ENCODE measurements at regions not wholly inside any gene's neighbourhood (a gene's known extent, or its start where the extent isn't known, plus 50 kb on each side); places are given as distances from the start of the nearest gene placed in this dataset.
"Not testable (repeated sequence)": the region's sequence is repeated elsewhere in the genome, so short reads cannot be mapped to it uniquely, and the experiment has no call there.

DNA sequence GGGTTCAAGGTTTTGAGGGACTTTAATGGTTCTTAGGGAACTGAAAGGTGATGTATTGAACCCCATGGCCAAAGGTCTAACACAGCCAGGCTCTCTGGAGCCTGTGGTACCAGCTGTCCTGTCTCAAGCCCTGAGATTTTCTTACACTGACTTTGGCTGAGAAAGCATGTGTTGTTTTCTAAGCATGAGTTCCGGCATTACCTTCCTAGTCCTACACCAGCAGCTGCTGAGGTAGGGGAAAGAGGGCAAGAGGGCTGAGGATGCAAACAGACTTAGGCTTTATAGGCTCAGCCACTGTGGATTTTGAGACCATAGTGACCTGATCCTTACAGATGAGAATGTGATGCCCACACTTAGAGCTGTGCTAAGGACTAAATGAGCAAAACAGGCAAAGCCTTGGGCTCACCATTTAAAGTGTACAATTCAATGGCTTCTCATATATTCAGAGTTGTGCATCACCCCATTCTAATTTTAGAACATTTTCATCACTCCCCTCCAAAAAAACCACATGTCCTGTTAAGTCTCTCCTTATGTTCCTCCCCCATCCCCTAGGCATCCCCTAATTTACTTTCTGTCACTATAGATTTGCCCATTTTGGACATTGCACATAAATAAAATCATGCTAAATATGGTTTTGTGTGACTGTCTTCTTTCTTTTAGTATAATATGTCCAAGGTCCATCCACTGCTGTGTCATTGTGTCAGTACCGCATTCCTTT, 99.7 kb upstream of the OTOS start:
- no peak for DNase-seq (ENCODE audit: low read depth)

DNA sequence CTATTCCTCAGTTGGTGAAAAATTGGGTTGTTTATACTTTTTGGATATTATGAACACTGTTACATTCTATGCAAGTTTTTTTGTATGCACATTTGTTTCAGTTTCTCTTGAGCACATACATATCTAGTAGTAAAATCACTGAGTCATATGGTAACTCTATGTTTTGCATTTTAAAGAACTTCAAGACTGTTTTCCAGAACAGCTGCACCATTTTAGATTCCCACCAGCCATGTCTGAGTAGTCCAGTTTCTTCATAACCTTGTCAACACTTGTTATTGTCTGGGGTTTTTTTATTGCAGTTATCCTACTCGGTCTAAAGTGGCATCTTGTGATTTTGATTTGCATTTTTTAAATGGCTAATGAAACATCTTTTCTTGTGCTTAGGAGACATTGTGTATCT, 100.3 kb upstream of the OTOS start:
- no peak for DNase-seq (ENCODE audit: low read depth)

DNA sequence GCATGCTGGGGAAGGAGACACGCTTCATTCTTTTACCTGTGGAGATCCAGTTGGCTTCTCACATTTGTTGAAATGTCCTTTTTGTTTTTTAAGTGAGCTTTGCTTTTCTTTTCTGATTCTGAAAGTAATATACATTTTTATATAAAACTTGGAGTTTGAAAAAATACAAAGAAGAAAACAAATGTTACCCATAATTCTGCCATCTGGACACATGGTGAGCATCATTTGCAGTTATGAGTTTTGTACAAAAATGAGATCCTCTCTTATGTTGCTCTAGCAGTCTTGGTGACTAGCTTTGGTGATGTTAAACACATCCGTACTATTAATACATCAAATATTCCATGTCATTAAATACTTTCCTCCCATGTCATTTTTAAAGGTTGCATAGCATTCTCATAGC, 101.1 kb upstream of the OTOS start:
- DNase-seq (ENCODE audit: low read depth) = no peak

DNA sequence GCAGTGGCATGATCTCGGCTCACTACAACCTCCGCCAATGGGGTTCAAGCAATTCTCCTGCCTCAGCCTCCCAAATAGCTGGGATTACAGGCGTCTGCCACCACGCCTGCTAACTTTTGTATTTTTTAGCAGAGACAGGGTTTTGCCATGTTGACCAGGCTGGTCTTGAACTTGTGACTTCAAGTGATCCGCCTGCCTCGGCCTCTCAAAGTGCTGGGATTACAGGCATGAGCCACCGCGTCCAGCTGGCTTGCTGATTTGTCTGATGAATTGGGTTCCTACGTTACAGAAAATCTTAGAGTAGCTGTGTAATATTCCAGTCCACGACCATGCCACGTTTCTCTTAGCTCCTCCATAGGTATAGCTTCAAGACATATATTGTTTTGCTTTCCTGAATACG, 102.6 kb upstream of the OTOS start:
- DNase-seq (ENCODE audit: low read depth) = not testable (repeated sequence)

DNA sequence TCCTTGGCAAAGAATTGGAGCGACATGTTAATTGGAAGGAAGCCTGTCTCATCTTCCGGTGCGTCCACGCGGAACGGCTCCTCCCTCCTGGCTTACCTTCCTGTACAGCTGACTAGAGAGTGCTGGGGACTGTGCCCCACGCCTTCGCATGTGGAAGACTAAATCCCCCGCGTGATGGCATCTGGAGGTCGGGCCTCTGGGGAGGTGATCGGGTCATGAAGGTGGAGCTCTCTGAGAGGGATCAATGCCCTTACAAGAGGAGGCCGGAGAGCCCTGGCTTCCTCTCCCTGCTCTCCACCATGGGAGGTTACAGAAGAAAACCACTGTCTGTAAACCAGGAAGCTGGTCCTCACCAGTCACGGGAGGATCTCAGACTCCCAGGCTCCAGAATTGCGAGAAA, 104.1 kb upstream of the OTOS start:
- no peak for DNase-seq (ENCODE audit: low read depth)

DNA sequence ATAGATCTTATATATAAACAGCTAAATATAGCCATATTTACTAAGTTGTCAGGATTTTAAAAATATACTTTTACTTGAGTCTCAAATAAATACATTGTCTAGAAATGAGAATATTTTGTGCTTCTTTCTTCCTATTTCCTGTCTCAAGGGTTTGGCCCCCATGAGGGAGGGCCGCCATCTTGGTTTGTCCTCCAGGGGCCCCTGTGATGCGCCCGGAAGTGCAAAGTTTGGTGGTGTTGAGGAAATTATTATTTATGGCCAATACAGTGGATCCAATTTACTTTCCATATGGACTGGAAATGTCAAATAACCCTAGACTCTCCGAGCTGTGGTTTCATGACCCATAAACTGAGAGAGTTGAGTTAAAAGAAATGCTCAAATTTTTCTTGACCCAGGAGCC, 104.7 kb upstream of the OTOS start:
- no peak for DNase-seq (ENCODE audit: low read depth)

DNA sequence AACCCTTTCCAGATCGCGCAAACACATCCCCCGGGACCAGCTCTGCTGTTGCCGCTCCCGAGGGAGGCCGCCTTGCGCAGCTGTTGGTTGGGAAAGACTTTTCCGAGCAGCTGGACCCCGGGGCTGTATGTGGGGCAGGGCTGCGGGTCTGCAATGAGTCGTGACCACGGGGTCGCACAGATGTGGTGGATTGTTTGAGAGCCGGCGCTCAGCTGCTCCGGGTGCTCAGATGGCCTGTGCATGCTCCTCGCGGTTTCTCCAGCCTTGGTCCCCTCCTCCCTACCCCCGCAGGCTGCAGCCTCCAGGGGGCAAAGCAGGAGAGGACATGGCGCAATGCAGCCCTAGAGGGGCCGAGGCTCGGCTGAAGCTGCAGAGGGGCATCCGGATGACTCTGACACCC, 105.2 kb upstream of the OTOS start:
- DNase-seq (ENCODE audit: low read depth) = no peak

DNA sequence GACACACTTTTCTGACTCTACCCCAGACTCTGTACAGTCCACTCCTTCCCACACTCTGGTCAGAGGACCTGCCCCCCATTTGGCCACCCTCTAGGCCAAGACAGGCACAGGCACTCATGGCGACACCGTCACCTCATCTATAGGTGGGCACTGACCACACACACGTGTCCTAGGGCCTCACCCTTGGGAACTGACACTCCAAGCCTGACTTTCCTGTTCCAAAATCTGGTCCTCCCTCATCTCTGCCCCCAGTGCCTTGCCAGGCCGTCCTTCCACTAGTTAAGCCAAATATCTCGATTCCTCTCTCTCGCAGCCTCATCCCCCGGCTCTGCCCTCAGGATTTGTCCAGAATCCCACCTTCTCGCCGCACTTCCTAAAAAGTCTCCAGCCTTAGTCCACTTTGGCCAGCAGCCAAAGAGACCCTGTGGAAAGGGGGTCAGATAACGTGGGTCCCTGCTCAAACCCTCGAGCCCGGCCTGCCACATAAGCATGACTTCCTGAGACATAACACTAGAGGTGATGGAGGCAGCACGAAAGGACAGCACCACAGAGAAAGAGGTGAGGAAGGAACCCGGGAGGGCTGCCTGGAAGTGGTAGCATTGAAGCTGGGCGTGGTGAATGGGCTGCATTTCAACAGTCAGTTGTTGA, 105.8 kb upstream of the OTOS start:
- DNase-seq (ENCODE audit: low read depth) = no peak

DNA sequence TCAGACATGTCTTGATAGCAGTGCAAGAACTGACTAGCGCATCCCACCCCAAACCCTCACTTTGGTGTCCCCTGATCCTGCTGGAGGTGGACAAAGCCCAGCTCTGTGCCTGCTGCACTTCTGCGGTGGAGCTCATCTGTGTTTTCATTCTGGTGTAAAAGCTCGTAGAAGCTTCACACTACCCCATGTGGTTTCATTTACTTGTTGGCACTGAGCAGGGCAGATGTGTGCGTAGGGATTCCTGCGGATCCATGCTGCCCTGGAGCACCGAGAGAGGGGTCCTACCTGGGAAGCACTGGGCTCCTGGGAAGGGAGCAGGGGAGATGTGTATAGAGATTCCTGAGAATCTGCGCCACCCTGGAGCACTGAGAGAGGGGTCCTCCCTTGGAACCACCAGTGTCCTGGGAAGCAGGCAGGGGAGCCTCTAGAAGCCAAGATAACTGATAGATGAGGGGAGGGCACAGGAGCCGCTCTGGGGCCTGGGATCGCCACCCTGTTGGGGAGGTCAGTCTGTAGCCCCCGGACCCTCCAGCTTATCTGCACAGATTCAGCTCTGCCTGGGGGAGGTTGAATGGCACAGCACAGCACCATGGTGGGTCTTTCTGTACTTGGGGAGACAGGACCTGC, 106.9 kb upstream of the OTOS start:
- no peak for DNase-seq (ENCODE audit: low read depth)

DNA sequence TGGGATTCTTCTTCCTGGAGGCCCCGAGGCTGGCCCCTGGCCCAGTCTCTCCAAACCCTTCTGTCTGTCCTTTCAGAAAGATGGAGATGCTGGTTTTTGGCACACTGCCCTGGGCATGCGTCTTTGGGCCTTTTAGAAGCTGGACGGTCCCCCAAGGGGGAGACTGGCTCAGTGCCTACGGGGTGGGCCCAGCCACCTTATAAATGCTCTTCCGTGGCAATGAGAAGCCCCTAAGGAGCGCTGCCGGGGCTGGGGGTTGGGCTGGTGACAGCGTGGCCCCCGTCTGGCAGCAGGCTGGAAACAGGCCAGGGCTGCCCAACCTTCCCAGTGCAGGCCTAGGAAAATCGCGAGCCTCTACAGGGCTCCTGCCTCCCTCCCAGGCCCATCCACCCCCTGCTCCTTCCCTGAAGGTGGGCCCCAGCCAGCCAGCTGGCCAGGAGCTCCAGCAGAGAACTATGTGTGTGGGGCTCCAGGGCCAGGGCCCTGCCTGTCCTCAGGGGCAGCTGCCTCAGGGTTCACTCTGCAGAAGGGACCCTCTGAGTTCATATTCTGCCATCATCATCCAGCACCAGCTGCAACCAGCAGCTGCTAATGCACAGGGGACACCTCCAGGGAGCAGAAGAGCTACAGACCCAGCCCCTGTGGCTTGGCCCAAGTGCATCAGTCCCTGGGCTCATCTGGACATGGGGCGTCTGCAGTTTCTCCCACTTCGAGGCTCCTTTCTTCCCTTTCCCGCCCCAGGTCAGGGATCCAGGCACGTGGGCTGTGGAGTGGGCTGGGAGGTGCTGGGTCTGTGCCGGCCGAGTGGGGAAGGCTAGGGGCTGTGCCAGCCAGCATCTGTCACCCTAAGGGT, 107.6 kb upstream of the OTOS start:
- DNase-seq (ENCODE audit: low read depth) = no peak

DNA sequence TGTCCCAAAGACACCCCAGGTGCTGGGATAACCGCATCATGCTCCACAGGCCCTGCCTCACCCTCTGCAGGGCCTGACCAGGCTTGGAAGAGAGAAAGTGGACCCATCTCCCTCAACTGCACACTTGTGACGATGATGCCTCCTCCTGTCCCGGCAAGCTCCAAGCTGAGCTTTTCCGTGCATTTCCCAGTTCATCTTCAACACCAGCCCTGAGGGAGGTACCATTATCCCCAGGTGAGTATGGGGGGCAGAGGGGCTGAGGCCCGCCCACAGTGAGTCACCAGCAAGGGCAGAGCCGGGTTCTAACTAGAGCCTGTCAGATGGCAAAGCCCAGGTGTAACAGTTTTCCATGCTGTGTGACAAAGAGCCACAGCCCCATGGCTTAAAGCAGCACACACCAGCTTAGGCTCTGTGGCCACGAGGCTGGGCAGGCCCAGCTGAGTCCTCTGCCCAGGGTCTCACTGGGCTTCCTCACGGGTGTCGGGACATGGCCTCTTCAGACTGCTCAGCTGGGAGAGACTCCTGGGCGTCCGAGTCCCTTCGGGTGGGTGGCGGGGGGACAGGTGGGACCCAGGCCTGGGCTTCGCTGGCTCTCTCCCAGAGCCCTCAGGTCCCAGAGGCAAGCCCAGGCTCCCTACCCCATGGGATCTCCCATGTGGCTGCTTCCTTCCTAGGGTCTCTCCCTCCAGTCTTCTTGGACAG, 108.4 kb upstream of the OTOS start:
- DNase-seq (ENCODE audit: low read depth) = no peak

DNA sequence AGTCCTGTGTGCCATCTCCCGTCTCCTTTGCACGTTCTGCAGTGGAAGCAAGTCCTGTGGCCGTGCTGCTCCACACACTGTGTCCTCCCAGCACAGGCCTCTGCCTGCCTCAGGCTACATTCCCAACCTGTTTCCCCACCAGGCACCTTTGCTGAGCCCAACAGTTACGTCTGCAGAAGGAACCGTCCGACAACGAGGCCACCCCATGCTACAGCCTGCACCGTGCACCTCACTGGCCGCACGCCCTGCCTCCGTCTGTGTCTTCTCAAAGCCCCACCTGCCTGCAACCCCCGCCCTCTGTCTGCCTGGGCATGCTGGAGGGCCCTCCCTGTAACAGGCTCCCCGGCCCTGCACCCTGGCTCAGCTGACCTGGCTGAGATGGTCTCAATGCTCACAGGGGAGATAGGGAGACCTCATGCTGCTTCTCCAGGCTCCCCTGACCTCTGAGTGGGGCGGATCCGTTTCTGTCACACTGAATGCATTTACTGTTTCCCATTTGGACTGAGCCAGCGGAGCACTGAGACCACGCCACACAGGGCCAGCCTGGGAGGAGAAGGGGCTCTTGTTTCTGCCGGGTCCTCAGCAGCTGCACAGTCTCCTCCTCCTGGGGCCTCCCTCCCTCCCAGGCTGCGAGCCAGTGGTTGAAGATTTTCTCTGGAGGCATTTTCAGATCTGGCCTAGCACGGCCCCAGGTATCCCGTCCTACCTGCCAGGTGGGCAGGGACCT, 109.1 kb upstream of the OTOS start:
- no peak for DNase-seq (ENCODE audit: low read depth)

DNA sequence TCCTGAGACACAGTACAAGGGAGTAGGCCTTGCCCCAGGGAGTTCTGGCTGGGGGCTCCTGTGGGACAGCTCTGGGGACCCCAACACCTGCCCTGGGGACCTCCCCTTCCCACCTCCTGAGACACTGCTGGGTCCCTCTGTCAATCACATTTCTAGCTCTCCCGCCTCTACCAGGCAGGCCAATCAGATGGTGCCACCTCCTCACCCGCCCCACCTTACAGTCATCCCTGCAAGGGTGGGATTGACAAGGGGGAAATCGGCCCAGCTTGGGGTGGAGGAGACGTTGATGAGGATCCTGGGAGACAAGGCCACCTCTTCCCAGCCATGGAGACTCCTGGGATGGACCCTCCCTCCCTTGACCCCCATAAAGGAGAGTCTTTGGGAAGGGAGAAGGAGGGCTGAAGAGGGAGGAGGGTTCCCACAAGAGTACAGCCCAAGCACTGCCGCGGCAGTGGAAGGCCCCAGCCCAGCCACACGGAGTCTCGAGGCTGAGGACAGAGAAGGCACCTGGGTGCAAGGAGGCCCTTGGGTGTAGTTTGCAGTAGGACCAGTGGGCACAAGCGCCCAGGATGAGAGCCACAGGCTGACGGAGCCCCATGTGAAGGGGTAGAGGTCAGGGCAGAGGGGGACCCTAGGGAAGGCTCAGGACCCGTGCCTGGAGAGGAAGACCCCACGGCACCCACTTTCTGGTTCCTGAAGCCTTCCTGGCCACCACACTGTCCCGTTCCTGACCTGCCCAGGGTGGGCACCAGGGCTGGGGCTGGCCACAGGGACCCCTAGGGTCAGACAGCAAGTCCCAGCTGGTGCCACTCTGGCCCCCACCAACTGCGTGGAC, 109.9 kb upstream of the OTOS start:
- no peak for DNase-seq (ENCODE audit: low read depth)

DNA sequence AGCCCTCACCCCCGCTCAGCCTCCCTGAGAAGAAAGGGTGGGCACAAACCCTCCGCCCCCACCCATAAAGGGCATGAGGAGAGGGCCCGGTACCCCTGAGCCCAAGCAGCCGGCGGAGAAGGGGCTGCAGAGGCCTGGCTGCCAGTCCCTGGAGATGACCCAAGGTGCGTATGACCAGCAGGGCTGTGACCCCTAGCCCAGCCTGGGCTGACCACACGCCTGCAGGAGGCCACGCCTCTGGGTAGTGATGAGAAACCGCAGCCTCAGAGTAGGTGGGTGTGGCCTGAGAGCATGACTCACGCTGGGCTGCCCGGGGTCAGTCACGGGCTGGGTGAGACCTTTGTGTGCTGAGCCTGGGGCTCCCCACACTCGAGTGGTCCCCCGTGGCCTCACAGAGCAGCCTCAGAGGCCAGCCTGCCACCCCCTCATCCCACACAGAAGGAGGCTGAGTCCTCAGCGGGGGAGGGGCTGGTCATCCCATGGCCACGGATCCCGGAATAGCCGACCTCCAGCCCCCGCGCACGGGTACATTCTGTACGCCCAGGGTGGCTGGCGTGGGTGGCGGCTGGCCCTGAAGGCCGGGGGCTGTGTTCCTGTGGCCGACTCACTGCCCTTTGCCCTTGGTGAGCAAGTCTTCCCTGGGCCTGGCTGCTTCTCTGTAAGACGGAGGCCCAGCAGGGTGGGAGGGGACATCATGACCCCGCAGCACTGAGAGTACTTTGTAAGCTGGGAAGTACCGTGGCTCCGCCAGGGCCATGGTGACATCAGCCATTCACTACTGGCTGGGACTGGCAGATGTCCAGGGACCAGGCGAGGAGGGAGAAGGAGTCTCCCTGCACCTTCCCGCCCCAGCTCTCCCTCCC, 110.8 kb upstream of the OTOS start:
- DNase-seq (ENCODE audit: low read depth) = peak; percentile 45

DNA sequence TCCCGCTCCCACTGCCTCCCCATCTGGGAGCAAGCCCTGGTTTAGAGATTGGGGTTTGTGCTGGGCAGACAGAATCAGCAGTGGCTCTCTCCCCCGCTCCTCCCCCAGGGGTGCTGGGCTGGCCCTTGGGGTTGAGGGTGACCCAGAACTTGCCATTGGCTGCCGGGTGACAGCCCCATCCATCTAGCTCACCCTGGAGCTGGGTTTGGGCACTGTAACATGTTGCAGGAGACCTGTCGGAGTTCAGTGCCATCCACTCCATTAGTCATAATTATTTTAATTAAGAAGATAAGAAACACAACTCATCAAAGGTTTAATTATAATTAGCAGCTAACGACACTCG, 111.4 kb upstream of the OTOS start:
- no peak for DNase-seq (ENCODE audit: low read depth)

DNA sequence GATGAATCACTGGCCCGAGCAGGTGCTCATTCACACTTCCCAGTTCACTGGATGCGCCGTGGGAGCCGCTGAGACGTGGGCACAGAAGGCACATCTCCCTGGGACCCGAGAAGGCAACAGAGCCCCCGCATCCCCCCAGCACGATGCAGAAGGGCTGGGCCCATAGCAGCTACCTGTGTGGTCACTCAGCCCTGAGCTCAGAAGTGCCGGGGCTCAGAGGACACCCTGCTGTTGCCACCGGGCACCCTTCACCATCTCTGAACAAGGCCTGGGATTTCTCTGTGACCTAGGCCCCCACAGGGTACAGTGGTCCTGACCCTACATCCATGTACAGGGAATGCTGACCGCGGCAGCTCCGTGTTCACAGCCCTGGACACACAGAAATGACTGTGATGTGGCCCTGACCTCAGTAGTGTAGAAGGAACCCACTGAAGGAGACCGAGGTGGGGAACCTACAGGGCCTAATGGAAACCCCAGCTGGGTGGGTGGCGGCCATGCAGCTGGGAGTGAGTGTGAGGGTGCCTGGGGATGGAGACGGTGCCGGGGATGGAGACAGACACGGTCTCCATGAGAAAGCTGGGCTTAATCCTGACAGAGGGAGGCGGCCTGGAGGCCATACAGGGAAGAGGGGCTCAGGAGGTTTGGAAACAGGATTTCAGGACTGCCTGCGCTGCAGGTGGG, 111.9 kb upstream of the OTOS start:
- DNase-seq (ENCODE audit: low read depth) = no peak

DNA sequence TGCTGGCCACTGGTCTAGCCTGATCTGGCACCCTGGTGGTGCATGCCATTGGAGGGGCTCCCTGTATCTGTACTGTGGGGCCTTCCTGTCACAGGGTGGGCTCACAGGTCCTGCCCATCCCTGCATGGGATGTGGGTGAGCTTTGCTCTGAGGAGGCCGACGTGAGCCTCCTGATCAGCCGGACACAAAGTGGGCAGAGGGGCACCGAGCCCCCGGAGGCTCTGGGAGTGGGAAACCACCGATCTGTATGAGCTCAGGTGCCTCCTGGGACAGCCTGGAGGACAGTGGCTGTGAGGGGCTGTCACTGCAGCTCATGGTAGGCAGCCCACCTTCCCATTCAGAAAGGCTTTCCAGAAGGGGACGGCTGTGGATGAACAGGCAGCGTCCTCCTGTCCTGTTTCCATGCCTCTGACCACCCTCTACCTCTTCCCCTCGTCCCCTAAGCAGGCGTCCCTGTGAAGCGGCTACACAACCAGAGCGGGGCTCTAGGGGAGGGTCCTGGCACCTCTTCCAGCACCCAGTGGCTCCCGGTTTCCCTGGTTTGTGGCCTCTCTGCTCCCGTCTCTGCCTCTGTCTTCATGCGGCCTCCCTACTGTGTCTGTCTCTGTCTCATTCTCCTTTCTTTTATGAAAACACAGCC, 112.5 kb upstream of the OTOS start:
- no peak for DNase-seq (ENCODE audit: low read depth)

DNA sequence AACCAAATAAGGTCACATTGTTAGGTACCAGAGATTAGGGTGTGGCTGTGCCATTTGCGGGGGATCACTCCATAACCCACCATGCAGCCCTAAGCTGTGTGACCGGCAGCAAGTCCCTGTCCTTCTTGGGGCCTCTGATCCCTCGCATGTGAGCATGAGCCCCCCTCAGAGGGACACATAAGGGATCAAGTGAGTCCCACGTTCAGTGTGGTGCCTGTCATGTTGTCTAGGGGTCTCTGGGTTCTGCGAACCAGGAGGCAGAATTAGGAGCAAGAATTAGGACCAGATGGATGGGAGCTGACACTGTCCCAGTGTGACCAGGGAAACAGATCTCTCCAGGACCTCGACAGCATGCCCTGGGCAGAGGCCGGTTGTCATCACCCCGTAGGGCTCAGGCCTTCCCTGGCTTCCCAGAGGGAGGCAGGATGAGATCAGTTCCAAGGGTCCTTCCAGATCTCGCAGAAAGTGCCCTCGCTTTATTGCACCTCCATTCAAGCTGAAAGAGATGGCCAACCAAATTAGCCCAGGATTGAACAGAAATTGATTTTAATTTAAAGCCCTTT, 113.2 kb upstream of the OTOS start:
- DNase-seq (ENCODE audit: low read depth) = no peak
